Spleen (tissue), 11 donors: ENCODE measurements at regions not wholly inside any gene's neighbourhood (a gene's known extent, or its start where the extent isn't known, plus 50 kb on each side); places are given as distances from the start of the nearest gene placed in this dataset.

Experiments
- DNase-seq: peaks from one replicate; pipeline ENCODE4 v3.0.0-alpha.2; 2020
- H3K27ac ChIP-seq, 8 donors: fragments of 200-600 bp; sonication (generic) in 7 of 8; 1 replicate in 4 of 8; 2 replicates in 4 of 8; pipeline versions ENCODE4 v1.5.0 to v1.8.0; 2016 to 2021; ENCODE audit warnings: inconsistent platforms in 4 of 8, mild to moderate bottlenecking in 4 of 8, moderate library complexity in 1 of 8
- H3K27me3 ChIP-seq, 7 donors: fragments of 200-600 bp; sonication (generic) in 6 of 7; replicated peaks in 1 of 7; 1 replicate in 4 of 7; 2 replicates in 3 of 7; pipeline versions ENCODE4 v1.5.0 to v1.8.0; 2016 to 2021; ENCODE audit warnings: inconsistent platforms in 3 of 7, mild to moderate bottlenecking in 1 of 7
- H3K36me3 ChIP-seq, 6 donors: fragments of 200-600 bp; sonication (generic) in 5 of 6; 1 replicate in 4 of 6; 2 replicates in 2 of 6; pipeline versions ENCODE4 v1.5.0 to v1.8.0; 2016 to 2021; ENCODE audit warnings: inconsistent platforms in 2 of 6
- H3K4me1 ChIP-seq, 6 donors: fragments of 200-600 bp; sonication (generic) in 5 of 6; 1 replicate in 3 of 6; 2 replicates in 3 of 6; pipeline versions ENCODE4 v1.5.0 to v1.8.0; 2016 to 2021; ENCODE audit warnings: inconsistent platforms in 3 of 6
- H3K4me3 ChIP-seq, 8 donors: fragments of 200-600 bp; sonication (generic) in 7 of 8; 1 replicate in 4 of 8; 2 replicates in 4 of 8; pipeline versions ENCODE4 v1.5.0 to v1.8.0; 2016 to 2021; ENCODE audit warnings: inconsistent platforms in 4 of 8, mild to moderate bottlenecking in 4 of 8, moderate library complexity in 2 of 8
- H3K9me3 ChIP-seq, 8 donors: fragments of 200-600 bp; sonication (generic) in 7 of 8; 1 replicate in 4 of 8; 2 replicates in 4 of 8; pipeline versions ENCODE4 v1.5.0 to v1.8.0; 2016 to 2021; ENCODE audit warnings: inconsistent platforms in 4 of 8
- CTCF ChIP-seq, 11 experiments: fragments of 200-600 bp in 7 of 11; fragments of 450-650 bp in 4 of 11; sonication (generic) in 4 of 11; IDR thresholded peaks in 8 of 11; conservative IDR thresholded peaks in 3 of 11; 1 replicate in 7 of 11; 2 replicates in 4 of 11; pipeline versions ENCODE4 v1.4.0 to v1.8.0; 2016 to 2021; ENCODE audit warnings: antibody characterized with exemption in 11 of 11, inconsistent platforms in 4 of 11, mild to moderate bottlenecking in 1 of 11
- POLR2A ChIP-seq, 3 donors: fragments of 450-650 bp; IDR thresholded peaks; one replicate each; pipeline ENCODE4 v1.5.1; 2017; ENCODE audit warnings: antibody characterized with exemption in 3 of 3, mild to moderate bottlenecking in 1 of 3
- POLR2AphosphoS5 ChIP-seq, 3 donors: sonication (generic); formaldehyde crosslinking; IDR thresholded peaks; one replicate each; pipeline ENCODE4 v1.5.1; 2017; ENCODE audit warnings: antibody characterized with exemption in 3 of 3
- WGBS, 5 donors: extraction: QIAGEN DNeasy Blood & Tissue Kit in 3 of 5; methylation state at CpG; one replicate each; pipeline versions ENCODE4 v1.1.5 to v1.1.7; 2013 to 2018; 5-methylcytosine and 5-hydroxymethylcytosine counted together
- intact Hi-C: fragments of 100-400 bp; cut with DNase I; formaldehyde crosslinking; loops from one replicate; pipeline ENCODE4 v1.15.0; 2023; ENCODE audit warnings: low total_unique reads
- donor health status: healthy with polysubstance abuse.
- donor health status: DM: no; HTN: no; CAD: no; lungs with moderate emphysema.
- donor health status: DM: no; HTN: no; CAD: no.
- donor health status: Bipolar disorder and iron deficiency.
- donor health status: healthy.
- donor health status: DM: no; HTN: no; CAD: no.
- donor health status: DM: yes; HTN: yes; CAD: no.

- Histone ChIP-seq H3K9me3 (peaks cover 0 to 25% (median 10%) of the 10 kb centered on the region in 8 donors), H3K4me3 (no peak overlapping the region), H3K36me3 (no peaks in the 10 kb centered on the region), H3K27ac (no peak overlapping the region), H3K27me3 (no peaks in the 10 kb centered on the region), H3K4me1 (no peaks in the 10 kb centered on the region)
- WGBS, 5 donors, result 81 to 90% (median 86%) methylated on average over 3 of the region's 3 CpGs
- TF ChIP-seq POLR2AphosphoS5 (IDR thresholded peaks at IDR 0.05) (no peak), CTCF (IDR thresholded peaks at IDR 0.05 in 8 of 11, conservative IDR thresholded peaks at IDR 0.05 in 3 of 11) (no peak), POLR2A (IDR thresholded peaks at IDR 0.05) (no peak)
- intact Hi-C loops, result no loop called here
- no peak for DNase-seq
These were observed 850.3 kb upstream of the FOXG1 start for GRCh38 chr14:27916326-27916725.

GRCh38 chr14:27917896-27918295 lies 848.7 kb upstream of the FOXG1 start:
- DNase-seq, result no peak
- peaks cover 0 to 37% (median 13%) of the 10 kb centered on the region in 8 donors for H3K9me3 ChIP-seq
- H3K4me1 ChIP-seq, result no peaks in the 10 kb centered on the region
- intact Hi-C loops, result no loop called here
- no peak overlapping the region for H3K4me3 ChIP-seq
- H3K27ac ChIP-seq, result no peak overlapping the region
- no peak for TF ChIP-seq POLR2AphosphoS5 (IDR thresholded peaks at IDR 0.05)
- TF ChIP-seq POLR2A (IDR thresholded peaks at IDR 0.05), result no peak
- no peak for TF ChIP-seq CTCF (IDR thresholded peaks at IDR 0.05 in 8 of 11, conservative IDR thresholded peaks at IDR 0.05 in 3 of 11)
- no peaks in the 10 kb centered on the region for H3K36me3 ChIP-seq
- no peaks in the 10 kb centered on the region for H3K27me3 ChIP-seq
- 73 to 85% (median 83%) methylated on average over 3 of the region's 3 CpGs for WGBS, 5 donors

GRCh38 chr14:27927519-27927918 lies 839.1 kb upstream of the FOXG1 start:
- H3K9me3 ChIP-seq, result peaks cover 0 to 16% (median 8%) of the 10 kb centered on the region in 8 donors
- DNase-seq, result no peak
- intact Hi-C loops, result no loop called here
- no peaks in the 10 kb centered on the region for H3K4me1 ChIP-seq
- no peaks in the 10 kb centered on the region for H3K27me3 ChIP-seq
- no peak overlapping the region for H3K27ac ChIP-seq
- H3K36me3 ChIP-seq, result no peaks in the 10 kb centered on the region
- no peak for TF ChIP-seq POLR2AphosphoS5 (IDR thresholded peaks at IDR 0.05)
- H3K4me3 ChIP-seq, result no peak overlapping the region

GRCh38 chr14:27929797-27930347 lies 836.7 kb upstream of the FOXG1 start:
- Histone ChIP-seq H3K9me3 (peaks cover 0 to 15% (median 0%) of the 10 kb centered on the region in 8 donors), H3K27ac (no peak overlapping the region), H3K4me3 (no peak overlapping the region), H3K36me3 (no peaks in the 10 kb centered on the region), H3K4me1 (no peaks in the 10 kb centered on the region), H3K27me3 (no peaks in the 10 kb centered on the region)
- no peak for DNase-seq
- intact Hi-C loops, result no loop called here
- WGBS, 5 donors, result 46 to 79% (median 64%) methylated on average over 1 of the region's 1 CpG
- TF ChIP-seq POLR2AphosphoS5 (IDR thresholded peaks at IDR 0.05) (no peak), POLR2A (IDR thresholded peaks at IDR 0.05) (no peak), CTCF (IDR thresholded peaks at IDR 0.05 in 8 of 11, conservative IDR thresholded peaks at IDR 0.05 in 3 of 11) (no peak)

- DNase-seq, result no peak
- H3K27me3 ChIP-seq, result no peaks in the 10 kb centered on the region
- H3K9me3 ChIP-seq, result peaks cover 0 to 40% (median 26%) of the 10 kb centered on the region in 8 donors
- 45 to 75% (median 55%) methylated on average over 1 of the region's 1 CpG for WGBS, 5 donors
- TF ChIP-seq POLR2A (IDR thresholded peaks at IDR 0.05) (no peak), CTCF (IDR thresholded peaks at IDR 0.05 in 8 of 11, conservative IDR thresholded peaks at IDR 0.05 in 3 of 11) (no peak), POLR2AphosphoS5 (IDR thresholded peaks at IDR 0.05) (no peak)
- H3K4me1 ChIP-seq, result no peaks in the 10 kb centered on the region
- no peak overlapping the region for H3K4me3 ChIP-seq
- intact Hi-C loops, result no loop called here
- H3K27ac ChIP-seq, result no peak overlapping the region
- no peaks in the 10 kb centered on the region for H3K36me3 ChIP-seq
These were observed 828.2 kb upstream of the FOXG1 start for GRCh38 chr14:27938392-27938791.
